ENCODE measurements at regions not wholly inside any gene's neighbourhood (a gene's known extent, or its start where the extent isn't known, plus 50 kb on each side); places are given as distances from the start of the nearest gene placed in this dataset.

GRCh38 chr1:229221106-229222019 is 49.5 kb upstream of the RAB4A start (continued):
- TF ChIP-seq SNAPC4 (CRISPR knock-in tag; IDR thresholded peaks at IDR 0.05) (peak; percentile 77; the same call in 1 of the 2 replicates), POLR2G (IDR thresholded peaks at IDR 0.05; ENCODE audit: low read depth, low read length) (peak; percentile 71), SIN3B (IDR thresholded peaks at IDR 0.05; ENCODE audit: low read length) (peak; percentile 14; the same call in 1 of the 2 replicates), SNAPC5 (CRISPR knock-in tag; IDR thresholded peaks at IDR 0.05; ENCODE audit: borderline replicate concordance) (peak; percentile 54; the same call in 1 of the 2 replicates), TCF7L2 (IDR thresholded peaks at IDR 0.05; ENCODE audit: low read depth, low read length) (no peak), ZBTB26 (CRISPR knock-in tag; IDR thresholded peaks at IDR 0.05; ENCODE audit: borderline replicate concordance) (peak; percentile 39; the same call in 1 of the 2 replicates), HIC2 (CRISPR knock-in tag; IDR thresholded peaks at IDR 0.05; ENCODE audit: low read depth) (peak; percentile 87; the same call in 1 of the 2 replicates), ZNF800 (CRISPR knock-in tag; IDR thresholded peaks at IDR 0.05) (0 out of 2 replicates have a peak, but pooled peaks have one; percentile 77), MTF2 (CRISPR knock-in tag; IDR thresholded peaks at IDR 0.05; ENCODE audit: borderline replicate concordance) (no peak), ZFP82 (CRISPR knock-in tag; IDR thresholded peaks at IDR 0.05; ENCODE audit: borderline replicate concordance) (0 out of 2 replicates have a peak, but pooled peaks have one; percentile 51), ZNF781 (CRISPR knock-in tag; IDR thresholded peaks at IDR 0.05; ENCODE audit: borderline replicate concordance, not compliant biosample characterization) (peak; percentile 21), NFYC (CRISPR knock-in tag; IDR thresholded peaks at IDR 0.05) (no peak), SMYD3 (CRISPR knock-in tag; IDR thresholded peaks at IDR 0.05) (0 out of 2 replicates have a peak, but pooled peaks have one; percentile 17), ZNF18 (CRISPR knock-in tag; IDR thresholded peaks at IDR 0.05; ENCODE audit: insufficient replicate concordance) (peak; percentile 88), GLI4 (CRISPR knock-in tag; IDR thresholded peaks at IDR 0.05; ENCODE audit: borderline replicate concordance) (peak; percentile 12; the same call in 1 of the 2 replicates)

Measured in HepG2 (cell line).